GM12874 (cell line): ENCODE measurements at regions not wholly inside any gene's neighbourhood (a gene's known extent, or its start where the extent isn't known, plus 50 kb on each side); places are given as distances from the start of the nearest gene placed in this dataset.

Experiments
- TF ChIP-seq, protein P1 (sequence below): IDR thresholded peaks from 2 replicates; pipeline ENCODE4 v1.5.1; 2011; ENCODE audit warnings: low read depth, mild to moderate bottlenecking, control low read depth, low read length, moderate library complexity; ENCODE audit not compliant: insufficient read depth

DNA sequence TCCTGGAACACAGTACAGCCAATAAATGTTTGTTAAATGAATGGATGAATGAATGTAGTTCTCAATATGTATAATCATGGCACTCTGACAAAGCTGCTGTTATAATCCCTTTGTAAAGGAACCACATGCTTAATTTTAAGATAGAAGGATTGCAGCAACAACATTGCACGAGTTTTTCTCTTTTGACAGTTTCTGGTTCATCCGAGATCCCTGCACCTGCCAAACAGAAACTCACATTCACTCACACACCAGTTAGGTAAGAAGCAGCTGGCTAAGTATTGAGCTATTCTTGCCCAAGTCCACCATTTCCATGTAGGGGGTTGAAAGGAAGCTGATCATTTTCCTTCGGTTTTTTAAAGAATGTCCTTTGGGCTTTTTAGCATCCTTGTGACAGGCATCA is 133.7 kb upstream of the MAP1B start:
- TF ChIP-seq, protein P1, sequence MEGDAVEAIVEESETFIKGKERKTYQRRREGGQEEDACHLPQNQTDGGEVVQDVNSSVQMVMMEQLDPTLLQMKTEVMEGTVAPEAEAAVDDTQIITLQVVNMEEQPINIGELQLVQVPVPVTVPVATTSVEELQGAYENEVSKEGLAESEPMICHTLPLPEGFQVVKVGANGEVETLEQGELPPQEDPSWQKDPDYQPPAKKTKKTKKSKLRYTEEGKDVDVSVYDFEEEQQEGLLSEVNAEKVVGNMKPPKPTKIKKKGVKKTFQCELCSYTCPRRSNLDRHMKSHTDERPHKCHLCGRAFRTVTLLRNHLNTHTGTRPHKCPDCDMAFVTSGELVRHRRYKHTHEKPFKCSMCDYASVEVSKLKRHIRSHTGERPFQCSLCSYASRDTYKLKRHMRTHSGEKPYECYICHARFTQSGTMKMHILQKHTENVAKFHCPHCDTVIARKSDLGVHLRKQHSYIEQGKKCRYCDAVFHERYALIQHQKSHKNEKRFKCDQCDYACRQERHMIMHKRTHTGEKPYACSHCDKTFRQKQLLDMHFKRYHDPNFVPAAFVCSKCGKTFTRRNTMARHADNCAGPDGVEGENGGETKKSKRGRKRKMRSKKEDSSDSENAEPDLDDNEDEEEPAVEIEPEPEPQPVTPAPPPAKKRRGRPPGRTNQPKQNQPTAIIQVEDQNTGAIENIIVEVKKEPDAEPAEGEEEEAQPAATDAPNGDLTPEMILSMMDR = no peak

- TF ChIP-seq, protein P1 = no peak
These were observed 133.1 kb upstream of the MAP1B start for GRCh38 chr5:71974165-71974564.

DNA sequence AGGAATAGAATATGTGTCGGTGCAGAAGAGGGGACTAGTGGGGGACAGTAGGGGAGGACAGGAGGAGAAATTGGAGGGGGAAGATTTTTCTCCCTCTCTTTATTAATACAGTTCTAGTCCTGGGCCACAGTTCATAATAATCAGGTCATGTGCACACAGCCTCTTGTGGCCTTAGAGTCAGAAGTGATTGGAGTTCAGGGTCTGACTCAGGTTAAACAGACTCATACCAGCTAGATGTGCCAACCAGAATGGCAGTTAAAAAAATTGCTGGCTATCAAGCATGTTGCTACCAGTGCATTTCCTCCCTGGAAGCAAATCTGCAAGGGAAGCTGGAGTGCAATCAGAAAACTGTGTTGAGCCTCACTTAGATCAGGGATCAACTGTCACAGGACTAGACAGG is 132.7 kb upstream of the MAP1B start:
- TF ChIP-seq, protein P1 = no peak

- TF ChIP-seq, protein P1 = no peak
These were observed 130.8 kb upstream of the MAP1B start for GRCh38 chr5:71976449-71976848.

GRCh38 chr5:71977311-71977710 is 130.0 kb upstream of the MAP1B start:
- TF ChIP-seq, protein P1 = no peak

- TF ChIP-seq, protein P1 = no peak
These were observed 129.1 kb upstream of the MAP1B start for GRCh38 chr5:71978216-71978615.

DNA sequence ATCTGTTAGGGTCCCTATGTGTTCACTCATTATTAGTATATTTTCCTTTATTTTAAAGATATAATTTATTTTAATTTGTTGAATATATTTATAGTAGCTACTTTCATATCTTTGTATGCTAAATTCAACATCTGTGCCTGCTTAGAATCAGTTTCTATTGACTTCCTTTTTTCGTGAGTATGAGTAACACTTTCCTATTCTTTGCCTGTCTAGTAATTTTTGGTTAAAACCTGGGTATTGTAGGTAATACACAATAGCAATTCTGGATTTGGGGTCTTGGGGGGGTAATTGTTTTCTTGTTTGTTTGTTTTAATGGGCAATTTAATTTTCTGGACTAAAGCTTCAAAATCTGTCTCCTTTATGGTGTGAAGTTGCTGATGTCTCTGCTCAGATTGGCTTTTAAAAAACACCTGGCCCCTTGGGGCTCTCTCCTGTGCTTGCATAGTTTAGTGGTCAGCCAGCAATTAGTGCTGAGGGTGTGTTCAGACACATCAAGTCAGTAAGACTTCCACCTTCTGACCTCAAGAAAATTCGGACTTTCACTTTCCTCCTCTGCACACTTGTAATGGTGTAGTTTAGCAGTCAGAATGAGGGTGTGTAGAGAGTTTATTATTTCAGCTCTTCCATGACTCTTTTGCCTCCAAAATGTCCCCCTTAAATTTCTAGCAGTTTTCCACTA is 124.4 kb upstream of the MAP1B start:
- TF ChIP-seq, protein P1 = no peak
